MM.1S (cell line): ENCODE measurements at regions not wholly inside any gene's neighbourhood (a gene's known extent, or its start where the extent isn't known, plus 50 kb on each side); places are given as distances from the start of the nearest gene placed in this dataset.

ENCODE experiments used
- DNase-seq: peaks from one replicate; pipeline ENCODE4 v3.0.0-alpha.2; 2015
- H2AFZ ChIP-seq: fragments of 300-600 bp; sonication (generic); 2 replicates; pipeline ENCODE4 v1.6.0; 2016; ENCODE audit warnings: antibody characterized with exemption, low read length
- H3F3A ChIP-seq: fragments of 300-600 bp; sonication (generic); 2 replicates; pipeline ENCODE4 v1.6.1; 2016; ENCODE audit warnings: mild to moderate bottlenecking, antibody characterized with exemption, low read length, moderate library complexity, mixed read lengths; ENCODE audit not compliant: insufficient read depth
- H3K27ac ChIP-seq: fragments of 300-600 bp; sonication (generic); 2 replicates; pipeline ENCODE4 v1.5.1; 2016; ENCODE audit warnings: mild to moderate bottlenecking, low read length
- H3K27me3 ChIP-seq: fragments of 300-600 bp; sonication (generic); replicated peaks from 2 replicates; pipeline ENCODE4 v1.6.0; 2016; ENCODE audit warnings: low read length; ENCODE audit not compliant: insufficient read depth
- H3K36me3 ChIP-seq: fragments of 300-600 bp; sonication (generic); replicated peaks from 2 replicates; pipeline ENCODE4 v1.6.1; 2016; ENCODE audit warnings: mild to moderate bottlenecking, low read length, mixed read lengths; ENCODE audit not compliant: insufficient read depth
- H3K4me1 ChIP-seq: fragments of 300-600 bp; sonication (generic); 2 replicates; pipeline ENCODE4 v1.6.1; 2016; ENCODE audit warnings: low read length, mixed read lengths
- H3K4me2 ChIP-seq: fragments of 300-600 bp; sonication (generic); 2 replicates; pipeline ENCODE4 v1.6.0; 2016; ENCODE audit warnings: low read depth, low read length
- H3K4me3 ChIP-seq: fragments of 300-600 bp; sonication (generic); 2 replicates; pipeline ENCODE4 v1.5.1; 2016; ENCODE audit warnings: low read length, mixed read lengths
- H3K79me2 ChIP-seq: fragments of 300-600 bp; sonication (generic); 2 replicates; pipeline ENCODE4 v1.6.1; 2016; ENCODE audit warnings: mixed run types, low read length, mixed read lengths
- H3K9ac ChIP-seq: fragments of 300-600 bp; sonication (generic); 2 replicates; pipeline ENCODE4 v1.6.1; 2016; ENCODE audit warnings: low read length, mixed read lengths
- H3K9me2 ChIP-seq: fragments of 300-600 bp; sonication (generic); replicated peaks from 2 replicates; pipeline ENCODE4 v1.6.1; 2016; ENCODE audit warnings: mild to moderate bottlenecking, low read length, mixed read lengths; ENCODE audit not compliant: insufficient read depth
- H3K9me3 ChIP-seq: fragments of 300-600 bp; sonication (generic); replicated peaks from 2 replicates; pipeline ENCODE4 v1.6.1; 2016; ENCODE audit warnings: mild to moderate bottlenecking, low read length, mixed read lengths; ENCODE audit not compliant: insufficient read depth
- H4K20me1 ChIP-seq: fragments of 300-600 bp; sonication (generic); 2 replicates; pipeline ENCODE4 v1.6.1; 2016; ENCODE audit warnings: mild to moderate bottlenecking, low read length, moderate library complexity, mixed read lengths; ENCODE audit not compliant: insufficient read depth
- EZH2 ChIP-seq: fragments of 300-600 bp; sonication (generic); optimal IDR thresholded peaks from 2 replicates; pipeline ENCODE3; 2017; ENCODE audit warnings: low read depth, mild to moderate bottlenecking, antibody characterized with exemption, low read length, mixed read lengths
- EZH2phosphoT487 ChIP-seq: fragments of 300-600 bp; sonication (generic); IDR thresholded peaks from 2 replicates; pipeline ENCODE4 v1.6.1; 2018; ENCODE audit warnings: antibody characterized with exemption, low read length
- TF ChIP-seq, protein P1 (sequence below): fragments of 300-600 bp; sonication (generic); IDR thresholded peaks from 2 replicates; pipeline ENCODE4 v1.5.1; 2016; ENCODE audit warnings: antibody characterized with exemption, low read length, mixed read lengths

DNA sequence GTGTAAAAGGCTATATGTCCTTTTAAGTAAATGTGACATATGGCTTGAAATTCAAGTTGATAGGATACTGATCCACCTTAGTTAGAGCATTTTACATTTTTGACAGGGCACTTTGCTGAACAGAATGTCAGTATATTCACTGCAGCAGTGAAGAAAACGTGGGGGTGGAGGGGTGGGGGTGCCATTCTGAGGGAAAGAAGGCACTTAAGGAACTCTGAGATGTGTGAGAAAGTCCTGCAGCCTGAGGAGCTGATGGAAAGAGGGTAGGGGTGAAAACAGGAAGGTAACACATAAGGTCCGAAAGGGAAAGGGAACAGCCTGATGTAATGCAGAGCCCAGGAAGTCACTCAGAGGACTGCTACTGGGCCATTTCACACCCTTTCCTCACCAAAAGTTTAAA lies 265.5 kb upstream of the GRIP1 start:
- no peak for DNase-seq
- Histone ChIP-seq H3F3A (no peaks in the 10 kb centered on the region), H3K4me2 (no peak overlapping the region), H3K9me2 (no peaks in the 10 kb centered on the region), H3K36me3 (no peaks in the 10 kb centered on the region), H3K9me3 (no peaks in the 10 kb centered on the region), H4K20me1 (no peaks in the 10 kb centered on the region), H2AFZ (no peak overlapping the region), H3K79me2 (no peaks in the 10 kb centered on the region), H3K4me3 (no peak overlapping the region), H3K4me1 (no peaks in the 10 kb centered on the region), H3K9ac (no peak overlapping the region), H3K27me3 (no peaks in the 10 kb centered on the region), H3K27ac (no peak overlapping the region)
- TF ChIP-seq, protein P1, sequence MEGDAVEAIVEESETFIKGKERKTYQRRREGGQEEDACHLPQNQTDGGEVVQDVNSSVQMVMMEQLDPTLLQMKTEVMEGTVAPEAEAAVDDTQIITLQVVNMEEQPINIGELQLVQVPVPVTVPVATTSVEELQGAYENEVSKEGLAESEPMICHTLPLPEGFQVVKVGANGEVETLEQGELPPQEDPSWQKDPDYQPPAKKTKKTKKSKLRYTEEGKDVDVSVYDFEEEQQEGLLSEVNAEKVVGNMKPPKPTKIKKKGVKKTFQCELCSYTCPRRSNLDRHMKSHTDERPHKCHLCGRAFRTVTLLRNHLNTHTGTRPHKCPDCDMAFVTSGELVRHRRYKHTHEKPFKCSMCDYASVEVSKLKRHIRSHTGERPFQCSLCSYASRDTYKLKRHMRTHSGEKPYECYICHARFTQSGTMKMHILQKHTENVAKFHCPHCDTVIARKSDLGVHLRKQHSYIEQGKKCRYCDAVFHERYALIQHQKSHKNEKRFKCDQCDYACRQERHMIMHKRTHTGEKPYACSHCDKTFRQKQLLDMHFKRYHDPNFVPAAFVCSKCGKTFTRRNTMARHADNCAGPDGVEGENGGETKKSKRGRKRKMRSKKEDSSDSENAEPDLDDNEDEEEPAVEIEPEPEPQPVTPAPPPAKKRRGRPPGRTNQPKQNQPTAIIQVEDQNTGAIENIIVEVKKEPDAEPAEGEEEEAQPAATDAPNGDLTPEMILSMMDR = no peak
- TF ChIP-seq EZH2 (no peak), EZH2phosphoT487 (no peak)

DNA sequence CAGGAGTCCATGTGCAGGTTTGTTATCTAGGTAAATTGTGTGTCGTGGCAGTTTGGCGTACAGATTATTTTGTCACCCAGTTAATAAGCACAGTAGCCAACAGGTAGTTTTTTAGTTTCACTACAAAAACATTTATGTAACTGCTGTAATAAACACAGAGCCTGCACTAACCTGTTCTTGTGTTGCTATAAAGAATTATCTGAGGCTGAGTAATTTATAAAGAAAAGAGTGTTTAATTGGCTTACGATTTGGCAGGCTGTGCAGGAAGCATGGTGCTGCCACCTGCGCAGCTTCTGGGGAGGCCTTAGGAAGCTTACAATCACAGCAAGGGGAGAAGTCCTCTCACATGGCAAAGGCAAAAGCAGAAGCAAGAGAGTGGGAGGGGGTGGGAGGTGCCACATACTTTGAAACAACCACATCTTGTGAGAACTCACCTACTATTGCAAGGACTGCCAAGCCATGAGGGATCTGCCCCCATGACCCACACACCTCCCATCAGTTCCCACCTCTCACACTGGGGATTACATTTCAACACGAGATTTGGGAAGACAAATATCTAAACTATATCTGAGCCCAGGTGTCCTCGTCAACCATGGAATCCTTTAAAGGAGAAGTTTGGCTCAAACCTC lies 266.4 kb upstream of the GRIP1 start:
- Histone ChIP-seq H3F3A (no peaks in the 10 kb centered on the region), H3K9ac (no peak overlapping the region), H2AFZ (no peak overlapping the region), H3K36me3 (no peaks in the 10 kb centered on the region), H3K4me3 (no peak overlapping the region), H3K4me1 (no peaks in the 10 kb centered on the region), H3K79me2 (no peaks in the 10 kb centered on the region), H3K4me2 (no peak overlapping the region), H3K27me3 (no peaks in the 10 kb centered on the region), H3K27ac (no peak overlapping the region), H3K9me3 (no peaks in the 10 kb centered on the region), H3K9me2 (no peaks in the 10 kb centered on the region), H4K20me1 (no peaks in the 10 kb centered on the region)
- TF ChIP-seq, protein P1 = no peak
- no peak for TF ChIP-seq EZH2
- TF ChIP-seq EZH2phosphoT487 = no peak
- DNase-seq = no peak

DNA sequence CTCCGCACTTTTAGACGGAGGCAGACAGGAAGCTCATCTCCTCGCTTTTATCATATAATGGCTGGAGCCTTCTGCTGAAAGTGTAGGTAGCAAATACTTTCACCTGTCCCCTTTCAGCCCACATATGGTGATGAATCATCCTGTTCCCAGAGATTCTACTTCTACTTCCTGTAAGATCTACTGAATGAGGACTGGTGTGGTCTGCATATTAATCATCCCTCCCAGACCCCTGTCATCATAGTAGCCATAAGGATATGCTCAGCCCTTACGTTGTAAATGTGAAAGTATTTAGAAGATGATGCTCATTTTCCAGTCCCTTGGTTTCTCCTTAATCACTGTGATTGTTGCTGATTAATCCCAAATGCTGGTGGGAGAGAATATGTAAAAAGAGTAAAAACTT lies 268.2 kb upstream of the GRIP1 start:
- H3K9ac ChIP-seq = no peak overlapping the region
- no peaks in the 10 kb centered on the region for H3K4me1 ChIP-seq
- no peaks in the 10 kb centered on the region for H3K36me3 ChIP-seq
- H3K9me2 ChIP-seq = no peaks in the 10 kb centered on the region
- no peaks in the 10 kb centered on the region for H3K9me3 ChIP-seq
- H3K4me3 ChIP-seq = no peak overlapping the region
- H2AFZ ChIP-seq = no peak overlapping the region
- no peaks in the 10 kb centered on the region for H4K20me1 ChIP-seq
- no peak overlapping the region for H3K27ac ChIP-seq
- H3K27me3 ChIP-seq = no peaks in the 10 kb centered on the region
- no peak overlapping the region for H3K4me2 ChIP-seq
- no peaks in the 10 kb centered on the region for H3F3A ChIP-seq
- TF ChIP-seq EZH2phosphoT487 (no peak), EZH2 (no peak)
- TF ChIP-seq, protein P1 = no peak
- DNase-seq = no peak
- no peaks in the 10 kb centered on the region for H3K79me2 ChIP-seq
